ENCODE measurements at regions not wholly inside any gene's neighbourhood (a gene's known extent, or its start where the extent isn't known, plus 50 kb on each side); places are given as distances from the start of the nearest gene placed in this dataset.

- Histone ChIP-seq H3K4me3 (no peak overlapping the region), H3K9me3 (peaks cover 0 to 5% (median 0%) of the 10 kb centered on the region in 8 donors), H3K4me1 (no peaks in the 10 kb centered on the region), H3K27ac (no peak overlapping the region), H3K27me3 (replicated peaks in 1 of 7) (no peaks in the 10 kb centered on the region), H3K36me3 (no peaks in the 10 kb centered on the region)
- intact Hi-C loops (cut with DNase I; ENCODE audit: low total_unique reads) = no loop called here
- TF ChIP-seq CTCF (IDR thresholded peaks at IDR 0.05 in 8 of 11, conservative IDR thresholded peaks at IDR 0.05 in 3 of 11) (no peak), POLR2AphosphoS5 (IDR thresholded peaks at IDR 0.05) (no peak), POLR2A (IDR thresholded peaks at IDR 0.05) (no peak)
- DNase-seq = no peak
These were observed 820.8 kb downstream of the IGSF11 start for GRCh38 chr3:118213892-118214291.

DNA sequence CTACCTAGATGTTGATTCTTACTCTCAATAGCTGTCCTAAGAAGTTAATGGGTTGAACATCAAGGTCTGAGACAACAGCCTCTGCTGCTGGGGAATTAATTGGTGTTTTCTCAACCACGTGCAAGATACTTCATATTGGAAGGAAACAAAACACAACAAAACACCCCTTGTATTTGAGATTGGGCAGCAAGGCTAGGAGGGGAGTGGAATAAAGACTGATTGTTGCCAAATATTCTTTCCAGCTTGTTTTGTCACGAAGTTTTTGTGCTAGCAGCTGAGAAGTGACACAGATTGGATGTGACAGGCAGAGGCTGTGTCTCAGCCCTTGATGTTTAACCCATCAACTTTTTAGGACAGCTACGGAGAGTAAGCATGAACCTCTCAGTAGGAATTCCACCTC lies 808.4 kb downstream of the IGSF11 start:
- Histone ChIP-seq H3K9me3 (peaks cover 0 to 25% (median 7%) of the 10 kb centered on the region in 8 donors), H3K27ac (no peak overlapping the region), H3K27me3 (replicated peaks in 1 of 7) (no peaks in the 10 kb centered on the region), H3K4me1 (no peaks in the 10 kb centered on the region), H3K4me3 (no peak overlapping the region), H3K36me3 (no peaks in the 10 kb centered on the region)
- intact Hi-C loops (cut with DNase I; ENCODE audit: low total_unique reads) = no loop called here
- TF ChIP-seq POLR2AphosphoS5 (IDR thresholded peaks at IDR 0.05) (no peak), POLR2A (IDR thresholded peaks at IDR 0.05) (no peak), CTCF (IDR thresholded peaks at IDR 0.05 in 8 of 11, conservative IDR thresholded peaks at IDR 0.05 in 3 of 11) (no peak)
- DNase-seq = no peak
- WGBS, 5 donors = 65 to 76% (median 67%) methylated on average over 3 of the region's 3 CpGs

GRCh38 chr3:118227191-118227590 lies 807.5 kb downstream of the IGSF11 start:
- 74 to 88% (median 79%) methylated on average over 2 of the region's 2 CpGs for WGBS, 5 donors
- Histone ChIP-seq H3K27ac (no peak overlapping the region), H3K4me1 (no peaks in the 10 kb centered on the region), H3K27me3 (replicated peaks in 1 of 7) (no peaks in the 10 kb centered on the region), H3K36me3 (no peaks in the 10 kb centered on the region), H3K9me3 (peaks cover 0 to 16% (median 0%) of the 10 kb centered on the region in 8 donors), H3K4me3 (no peak overlapping the region)
- intact Hi-C loops (cut with DNase I; ENCODE audit: low total_unique reads) = no loop called here
- no peak for TF ChIP-seq POLR2A (IDR thresholded peaks at IDR 0.05)
- TF ChIP-seq POLR2AphosphoS5 (IDR thresholded peaks at IDR 0.05) = no peak
- TF ChIP-seq CTCF (IDR thresholded peaks at IDR 0.05 in 8 of 11, conservative IDR thresholded peaks at IDR 0.05 in 3 of 11) = no peak
- no peak for DNase-seq

- peaks cover 0 to 16% (median 0%) of the 10 kb centered on the region in 8 donors for H3K9me3 ChIP-seq
- TF ChIP-seq POLR2A (IDR thresholded peaks at IDR 0.05) = no peak
- no peak for TF ChIP-seq POLR2AphosphoS5 (IDR thresholded peaks at IDR 0.05)
- TF ChIP-seq CTCF (IDR thresholded peaks at IDR 0.05 in 8 of 11, conservative IDR thresholded peaks at IDR 0.05 in 3 of 11) = no peak
- no peak for DNase-seq
- intact Hi-C loops (cut with DNase I; ENCODE audit: low total_unique reads) = no loop called here
- H3K36me3 ChIP-seq = no peaks in the 10 kb centered on the region
- H3K4me1 ChIP-seq = no peaks in the 10 kb centered on the region
- H3K4me3 ChIP-seq = no peak overlapping the region
- no peaks in the 10 kb centered on the region for H3K27me3 ChIP-seq (replicated peaks in 1 of 7)
- 19 to 42% (median 25%) methylated on average over 1 of the region's 1 CpG for WGBS, 5 donors
- no peak overlapping the region for H3K27ac ChIP-seq
These were observed 806.5 kb downstream of the IGSF11 start for GRCh38 chr3:118228151-118228550.

All from spleen (tissue), 11 donors.